Astrocyte of the cerebellum (primary cell): ENCODE measurements at regions not wholly inside any gene's neighbourhood (a gene's known extent, or its start where the extent isn't known, plus 50 kb on each side); places are given as distances from the start of the nearest gene placed in this dataset.

Experiments
- DNase-seq: peaks from one replicate; pipeline ENCODE4 v3.0.0-alpha.2; 2011; ENCODE audit warnings: low read depth
- H3K4me3 ChIP-seq: 2 replicates; pipeline ENCODE4 v1.5.1; 2011; ENCODE audit warnings: mild to moderate bottlenecking, low read depth, low read length, moderate library complexity
- CTCF ChIP-seq: IDR thresholded peaks from 2 replicates; pipeline ENCODE4 v1.5.1; 2012; ENCODE audit warnings: low read length, low read depth, moderate library complexity, mild to moderate bottlenecking; ENCODE audit errors: missing control alignments
- in situ Hi-C: cut with HindIII; loops from 2 replicates; pipeline ENCODE4 v1.10.0; 2017; ENCODE audit warnings: low sequenced_read_pairs

GRCh38 chr12:116338064-116338846 is 60.8 kb upstream of the MED13L start:
- no peak overlapping the region for H3K4me3 ChIP-seq
- DNase-seq, result no peak
- in situ Hi-C loops, result no loop called here
- TF ChIP-seq CTCF, result no peak

- in situ Hi-C loops, result no loop called here
- H3K4me3 ChIP-seq, result no peak overlapping the region
- no peak for DNase-seq
- no peak for TF ChIP-seq CTCF
Measured at GRCh38 chr12:116339062-116339461, 61.6 kb upstream of the MED13L start.

GRCh38 chr12:116339800-116340371 is 62.4 kb upstream of the MED13L start:
- H3K4me3 ChIP-seq, result no peak overlapping the region
- in situ Hi-C loops, result no loop called here
- no peak for DNase-seq

GRCh38 chr12:116343331-116343884 is 65.9 kb upstream of the MED13L start:
- no peak overlapping the region for H3K4me3 ChIP-seq
- in situ Hi-C loops, result no loop called here
- DNase-seq, result no peak
- TF ChIP-seq CTCF, result no peak

More at GRCh38 chr12:116339800-116340371, 62.4 kb upstream of the MED13L start:
- no peak for TF ChIP-seq CTCF

GRCh38 chr12:116346222-116346621 is 68.7 kb upstream of the MED13L start:
- TF ChIP-seq CTCF, result no peak
- DNase-seq, result peak; percentile 5
- no peak overlapping the region for H3K4me3 ChIP-seq
- in situ Hi-C loops, result no loop called here

- peak; percentile 78 for DNase-seq
- no peak for TF ChIP-seq CTCF
- no peak overlapping the region for H3K4me3 ChIP-seq
- in situ Hi-C loops, result no loop called here
Measured at GRCh38 chr12:116346741-116347140, 69.2 kb upstream of the MED13L start.
